ENCODE measurements at regions not wholly inside any gene's neighbourhood (a gene's known extent, or its start where the extent isn't known, plus 50 kb on each side); places are given as distances from the start of the nearest gene placed in this dataset.

DNA sequence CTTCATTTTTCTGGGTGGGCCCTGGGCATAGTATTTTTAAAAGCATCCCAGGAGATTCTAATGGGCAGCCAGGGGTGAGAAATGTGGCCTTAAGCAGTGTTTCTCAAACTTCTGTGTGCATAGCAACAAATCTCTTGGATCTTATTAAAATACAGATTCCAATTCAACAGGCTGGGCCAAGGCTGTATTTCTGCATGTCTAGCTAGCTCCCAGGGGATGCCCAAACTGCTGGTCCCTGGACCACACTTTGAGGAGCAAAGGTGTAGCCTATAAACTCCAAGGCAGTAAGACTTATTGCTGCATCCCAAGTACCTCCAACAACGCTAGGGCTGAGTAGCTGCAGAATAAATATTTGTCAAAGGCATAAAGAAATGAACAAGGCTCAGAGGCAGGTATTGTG is 292.9 kb upstream of the ZMIZ1 start:
- TF ChIP-seq CTCF (IDR thresholded peaks at IDR 0.05) = no peak
- TF ChIP-seq ZFX (IDR thresholded peaks at IDR 0.05; ENCODE audit: borderline replicate concordance) = no peak

Data from 22Rv1 (cell line).